ENCODE measurements at regions not wholly inside any gene's neighbourhood (a gene's known extent, or its start where the extent isn't known, plus 50 kb on each side); places are given as distances from the start of the nearest gene placed in this dataset.

GRCh38 chr4:133003169-133003568, 145.9 kb upstream of the PCDH10 start:
- DNase-seq (no peak), ATAC-seq (ENCODE audit: low read depth) (no peak)
- Mint-ChIP-seq H3K27ac (no peak overlapping the region), H3K27me3 (no peaks in the 10 kb centered on the region), H3K4me1 (no peaks in the 10 kb centered on the region), H3K9me3 (no peaks in the 10 kb centered on the region), H3K4me3 (no peak overlapping the region), H3K36me3 (no peaks in the 10 kb centered on the region)
- POLR2A ChIA-PET = no interaction called here

DNA sequence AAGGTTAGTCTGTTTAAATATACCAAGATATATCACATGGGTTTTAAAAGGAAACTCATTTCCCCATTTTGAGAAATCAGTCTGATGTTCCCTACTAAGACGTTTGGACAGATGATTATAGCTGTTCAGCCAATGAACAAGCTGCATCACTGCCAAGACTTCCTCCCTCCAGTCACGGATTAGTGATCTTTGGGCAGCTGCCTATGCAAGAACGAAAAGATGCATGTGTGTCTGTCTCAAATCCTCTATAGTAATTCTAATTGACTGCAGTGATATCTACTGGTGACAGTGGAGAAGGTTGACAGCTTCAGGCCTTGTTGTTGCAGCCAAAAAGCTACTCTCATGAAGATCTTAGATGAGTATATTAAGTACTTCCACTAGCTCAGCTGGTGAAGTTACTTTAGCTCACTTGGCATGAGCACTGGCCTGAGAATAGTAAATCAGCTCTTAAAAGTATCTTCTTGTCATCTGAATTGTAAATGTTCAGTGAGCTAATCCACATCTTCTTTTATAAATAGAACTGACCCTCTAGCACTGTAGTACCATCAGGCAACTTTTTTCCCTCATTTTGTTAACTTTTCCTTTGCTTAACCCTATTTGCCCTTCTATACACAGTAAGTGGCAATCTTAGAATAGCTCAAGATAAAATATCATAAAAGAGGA, 134.5 kb upstream of the PCDH10 start:
- H3K27ac Mint-ChIP-seq = no peak overlapping the region
- no peak for DNase-seq
- POLR2A ChIA-PET = no interaction called here

DNA sequence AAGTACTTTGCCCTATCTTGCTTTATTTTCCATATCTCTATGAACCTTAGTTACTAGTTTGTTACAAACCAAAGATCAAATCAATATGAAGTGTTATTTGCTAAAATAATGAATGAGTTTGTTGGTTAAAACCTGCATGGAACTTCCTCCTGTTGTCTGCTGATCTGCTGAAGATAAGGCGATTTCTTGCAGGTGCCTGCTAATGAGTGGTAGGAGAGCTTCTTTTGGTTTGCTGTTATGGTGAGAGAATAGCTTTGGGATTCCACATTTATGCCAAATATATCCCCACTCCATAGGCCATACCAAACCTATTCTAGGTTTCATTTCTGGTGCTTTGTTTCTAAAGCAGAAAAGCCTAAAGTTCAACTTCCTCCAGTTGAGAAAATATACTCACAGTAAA, 103.8 kb upstream of the PCDH10 start:
- Mint-ChIP-seq H3K4me3 (no peak overlapping the region), H3K27me3 (no peaks in the 10 kb centered on the region), H3K27ac (no peak overlapping the region), H3K9me3 (no peaks in the 10 kb centered on the region), H3K36me3 (no peaks in the 10 kb centered on the region), H3K4me1 (no peaks in the 10 kb centered on the region)
- ATAC-seq (ENCODE audit: low read depth) (no peak), DNase-seq (no peak)
- POLR2A ChIA-PET = no interaction called here

More for the DNA sequence above, 134.5 kb upstream of the PCDH10 start:
- H3K4me1 Mint-ChIP-seq = no peaks in the 10 kb centered on the region
- H3K36me3 Mint-ChIP-seq = no peaks in the 10 kb centered on the region
- peaks cover 2% of the 10 kb centered on the region for H3K9me3 Mint-ChIP-seq
- H3K27me3 Mint-ChIP-seq = no peaks in the 10 kb centered on the region
- H3K4me3 Mint-ChIP-seq = no peak overlapping the region
- ATAC-seq (ENCODE audit: low read depth) = no peak

- Mint-ChIP-seq H3K27ac (no peak overlapping the region), H3K4me1 (no peaks in the 10 kb centered on the region), H3K27me3 (no peaks in the 10 kb centered on the region), H3K9me3 (no peaks in the 10 kb centered on the region), H3K36me3 (no peaks in the 10 kb centered on the region), H3K4me3 (no peak overlapping the region)
- ATAC-seq (ENCODE audit: low read depth) (no peak), DNase-seq (no peak)
- POLR2A ChIA-PET = no interaction called here
These were observed 102.9 kb upstream of the PCDH10 start for GRCh38 chr4:133046156-133046555.

GRCh38 chr4:133058701-133059100, 90.4 kb upstream of the PCDH10 start:
- H3K27ac Mint-ChIP-seq = no peak overlapping the region
- H3K27me3 Mint-ChIP-seq = no peaks in the 10 kb centered on the region

GRCh38 chr4:133059117-133059516, 90.0 kb upstream of the PCDH10 start:
- Mint-ChIP-seq H3K27me3 (no peaks in the 10 kb centered on the region), H3K27ac (no peak overlapping the region), H3K4me1 (no peaks in the 10 kb centered on the region), H3K4me3 (no peak overlapping the region), H3K9me3 (no peaks in the 10 kb centered on the region), H3K36me3 (no peaks in the 10 kb centered on the region)
- ATAC-seq (ENCODE audit: low read depth) (no peak), DNase-seq (no peak)
- POLR2A ChIA-PET = no interaction called here

More at GRCh38 chr4:133058701-133059100, 90.4 kb upstream of the PCDH10 start:
- Mint-ChIP-seq H3K4me3 (no peak overlapping the region), H3K9me3 (no peaks in the 10 kb centered on the region), H3K4me1 (no peaks in the 10 kb centered on the region), H3K36me3 (no peaks in the 10 kb centered on the region)
- POLR2A ChIA-PET = no interaction called here
- DNase-seq (no peak), ATAC-seq (ENCODE audit: low read depth) (no peak)

DNA sequence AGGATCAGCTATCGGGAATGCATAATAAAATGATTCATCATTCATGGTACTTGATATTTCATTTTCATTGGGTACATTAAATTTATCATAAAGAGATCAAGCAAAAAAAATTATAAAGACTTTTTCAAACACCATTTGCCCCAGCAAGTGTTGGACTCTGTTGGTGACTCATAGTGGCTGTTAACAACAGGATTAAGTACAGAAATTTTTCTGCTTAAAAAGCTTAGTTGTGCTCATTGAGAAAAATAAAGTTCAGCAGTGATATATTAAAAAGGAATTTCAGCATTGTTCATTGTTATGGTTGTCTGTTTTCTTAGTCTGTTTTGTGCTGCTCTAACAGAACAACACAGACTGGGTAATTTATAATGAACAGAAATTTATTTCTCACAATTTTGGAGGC, 86.2 kb upstream of the PCDH10 start:
- DNase-seq (no peak), ATAC-seq (ENCODE audit: low read depth) (no peak)
- Mint-ChIP-seq H3K9me3 (peaks cover 2% of the 10 kb centered on the region), H3K27ac (no peak overlapping the region), H3K36me3 (no peaks in the 10 kb centered on the region), H3K4me1 (no peaks in the 10 kb centered on the region), H3K27me3 (no peaks in the 10 kb centered on the region), H3K4me3 (no peak overlapping the region)
- POLR2A ChIA-PET = no interaction called here

GRCh38 chr4:133068083-133068482, 81.0 kb upstream of the PCDH10 start:
- Mint-ChIP-seq H3K27ac (no peak overlapping the region), H3K27me3 (no peaks in the 10 kb centered on the region)
- no peak for ATAC-seq (ENCODE audit: low read depth)

DNA sequence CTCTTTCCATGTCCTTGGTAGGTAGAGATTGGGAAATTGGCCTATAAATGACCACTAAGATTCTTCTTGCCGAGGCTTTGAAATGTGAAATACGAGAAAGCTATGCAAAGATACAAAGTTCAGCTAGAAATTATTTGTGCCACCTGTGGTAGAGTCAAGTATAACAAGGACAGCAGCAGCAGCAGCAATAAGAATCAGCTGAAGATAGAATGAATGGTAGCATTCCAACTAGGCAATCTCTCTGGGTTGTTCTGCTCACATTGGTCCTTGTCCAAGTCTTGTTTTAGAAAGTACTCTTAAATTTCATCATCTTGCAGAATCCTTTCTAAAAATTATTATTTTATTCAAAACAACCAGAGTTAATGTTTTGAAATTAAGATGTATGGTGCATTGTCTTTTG, 67.8 kb upstream of the PCDH10 start:
- ATAC-seq (ENCODE audit: low read depth) (no peak), DNase-seq (no peak)
- POLR2A ChIA-PET = no interaction called here
- Mint-ChIP-seq H3K9me3 (peaks cover 5% of the 10 kb centered on the region), H3K4me3 (no peak overlapping the region), H3K27ac (no peak overlapping the region), H3K4me1 (no peaks in the 10 kb centered on the region), H3K36me3 (no peaks in the 10 kb centered on the region), H3K27me3 (no peaks in the 10 kb centered on the region)

More at GRCh38 chr4:133068083-133068482, 81.0 kb upstream of the PCDH10 start:
- no peak for DNase-seq
- Mint-ChIP-seq H3K9me3 (peaks cover 6% of the 10 kb centered on the region), H3K36me3 (no peaks in the 10 kb centered on the region), H3K4me3 (no peak overlapping the region), H3K4me1 (no peaks in the 10 kb centered on the region)
- POLR2A ChIA-PET = no interaction called here

GRCh38 chr4:133084421-133084820, 64.7 kb upstream of the PCDH10 start:
- Mint-ChIP-seq H3K27ac (no peak overlapping the region), H3K36me3 (no peaks in the 10 kb centered on the region), H3K27me3 (no peaks in the 10 kb centered on the region), H3K9me3 (no peaks in the 10 kb centered on the region), H3K4me1 (no peaks in the 10 kb centered on the region), H3K4me3 (no peak overlapping the region)
- ATAC-seq (ENCODE audit: low read depth) = no peak
- POLR2A ChIA-PET = no interaction called here
- no peak for DNase-seq

DNA sequence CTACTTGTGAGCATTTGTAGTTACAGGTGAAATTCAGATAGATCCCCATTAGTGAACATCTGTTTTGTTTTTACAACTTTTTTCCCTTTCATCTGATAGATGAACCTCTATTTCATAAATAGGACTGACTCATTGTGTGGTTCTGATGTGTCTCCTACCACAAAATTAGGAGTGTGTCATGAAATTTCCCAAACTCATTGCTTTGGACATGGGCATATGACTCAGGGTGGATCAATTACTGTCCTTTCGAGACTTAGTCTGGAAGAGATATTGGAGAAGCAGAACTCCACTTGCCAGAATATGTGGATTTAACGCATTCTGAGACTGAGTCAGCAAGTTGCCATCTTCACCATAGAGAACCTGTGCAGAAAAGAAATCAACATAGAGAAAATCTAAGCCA, 53.5 kb upstream of the PCDH10 start:
- H3K27me3 Mint-ChIP-seq = no peaks in the 10 kb centered on the region
- ATAC-seq (ENCODE audit: low read depth) = no peak

GRCh38 chr4:133096972-133097371, 52.1 kb upstream of the PCDH10 start:
- H3K4me3 Mint-ChIP-seq = no peak overlapping the region
- POLR2A ChIA-PET = no interaction called here

More for the DNA sequence above, 53.5 kb upstream of the PCDH10 start:
- Mint-ChIP-seq H3K9me3 (peaks cover 2% of the 10 kb centered on the region), H3K36me3 (no peaks in the 10 kb centered on the region), H3K4me1 (no peaks in the 10 kb centered on the region), H3K4me3 (no peak overlapping the region), H3K27ac (no peak overlapping the region)
- POLR2A ChIA-PET = no interaction called here
- DNase-seq = no peak

More at GRCh38 chr4:133096972-133097371, 52.1 kb upstream of the PCDH10 start:
- no peak overlapping the region for H3K27ac Mint-ChIP-seq
- H3K4me1 Mint-ChIP-seq = no peaks in the 10 kb centered on the region
- peaks cover 2% of the 10 kb centered on the region for H3K9me3 Mint-ChIP-seq
- no peaks in the 10 kb centered on the region for H3K36me3 Mint-ChIP-seq
- no peaks in the 10 kb centered on the region for H3K27me3 Mint-ChIP-seq
- ATAC-seq (ENCODE audit: low read depth) = no peak
- no peak for DNase-seq

All from activated naive CD8-positive, alpha-beta T cell treated with anti-CD3 and anti-CD28 coated beads, Interleukin-2, amount 10 ng/mL, durations not matched to agents 7 days and 5 days (primary cell).